CD4-positive, alpha-beta T cell treated with Interferon alpha-2 for 1 hour (primary cell): ENCODE measurements at regions not wholly inside any gene's neighbourhood (a gene's known extent, or its start where the extent isn't known, plus 50 kb on each side); places are given as distances from the start of the nearest gene placed in this dataset.
"Not testable (repeated sequence)": the region's sequence is repeated elsewhere in the genome, so short reads cannot be mapped to it uniquely, and the experiment has no call there.

Experiments
- DNase-seq, 2 donors: peaks; one replicate each; pipeline ENCODE4 v3.0.0-alpha.2; 2020 to 2022

- DNase-seq: no peak
These were observed 92.5 kb upstream of the FRMD4A start for GRCh38 chr10:14423111-14423744.

DNA sequence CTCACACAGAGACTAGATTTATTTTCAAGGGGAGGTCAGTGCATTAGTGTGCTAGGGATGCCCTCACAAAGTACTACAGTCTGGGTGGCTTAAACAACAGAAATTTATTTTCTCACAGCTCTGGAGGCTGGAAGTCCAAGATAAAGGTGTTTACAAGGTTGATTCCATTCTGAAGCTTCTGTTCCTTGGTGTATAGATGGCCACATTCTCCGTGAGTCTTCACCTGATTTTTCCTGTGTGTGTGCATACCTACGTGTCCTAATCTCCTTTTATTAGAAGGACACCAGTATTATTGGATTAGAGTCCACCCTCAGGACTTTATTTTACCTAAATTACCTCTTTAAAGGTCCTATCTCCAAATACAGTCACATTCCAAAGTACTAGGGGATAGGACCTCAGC is 91.7 kb upstream of the FRMD4A start:
- DNase-seq: no peak

DNA sequence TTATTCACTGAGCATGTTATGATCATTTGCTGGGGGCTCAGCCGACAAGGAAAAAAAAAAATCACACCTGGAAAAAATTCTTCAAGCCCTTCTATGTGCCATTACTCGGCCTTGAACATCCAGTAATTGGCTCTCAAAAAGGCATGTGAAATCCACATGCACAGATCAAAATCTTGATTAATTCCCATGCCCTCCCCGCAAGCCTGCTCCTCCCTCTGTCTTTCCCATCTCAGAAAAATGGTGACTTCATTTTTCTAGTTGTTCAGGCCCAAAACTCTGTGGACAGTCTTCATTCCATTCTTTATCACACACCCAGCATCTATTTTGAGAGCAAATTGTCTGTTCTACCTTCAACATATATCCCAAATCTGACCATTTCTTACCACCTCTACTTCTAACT is 91.2 kb upstream of the FRMD4A start:
- DNase-seq: no peak

DNA sequence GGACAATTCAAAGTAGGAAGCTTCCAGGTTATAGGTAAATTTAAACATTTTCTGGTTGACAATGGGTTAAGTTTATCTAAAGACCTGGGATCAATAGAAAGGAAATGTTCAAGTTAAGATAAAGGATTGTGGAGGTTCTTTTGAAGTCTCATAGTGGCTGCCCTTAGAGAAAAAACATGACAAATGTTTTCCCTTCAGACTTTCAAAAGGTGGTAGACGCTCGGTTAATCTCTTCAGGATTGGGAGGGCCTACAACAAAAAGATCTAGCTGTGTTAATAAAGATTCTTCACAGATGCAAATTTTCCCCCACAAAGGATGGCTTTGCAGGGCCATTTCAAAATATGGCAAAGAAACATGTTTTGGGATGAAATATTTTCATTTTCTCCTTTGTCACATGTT is 86.6 kb upstream of the FRMD4A start:
- DNase-seq: not testable (repeated sequence)

DNA sequence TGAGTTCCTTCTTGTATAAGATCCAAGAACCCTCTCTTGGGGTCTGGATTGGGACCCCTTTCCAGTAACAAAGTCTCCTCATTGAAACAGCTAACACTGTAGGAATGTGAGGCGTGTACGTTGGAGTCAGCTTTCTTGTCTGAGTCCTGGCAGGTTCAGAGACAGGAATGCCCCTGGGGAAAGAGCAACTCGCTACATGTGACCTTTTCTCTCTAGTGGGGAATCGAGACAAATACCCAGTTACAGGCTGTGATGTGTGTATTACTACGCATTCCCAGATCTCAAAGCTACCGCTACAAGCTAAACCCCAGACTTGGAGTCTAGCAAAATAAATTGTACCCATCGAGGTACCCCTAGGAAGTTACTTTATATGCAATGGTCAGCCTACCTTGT is 85.6 kb upstream of the FRMD4A start:
- no peak for DNase-seq

GRCh38 chr10:14415676-14416307 is 85.1 kb upstream of the FRMD4A start:
- no peak for DNase-seq

DNA sequence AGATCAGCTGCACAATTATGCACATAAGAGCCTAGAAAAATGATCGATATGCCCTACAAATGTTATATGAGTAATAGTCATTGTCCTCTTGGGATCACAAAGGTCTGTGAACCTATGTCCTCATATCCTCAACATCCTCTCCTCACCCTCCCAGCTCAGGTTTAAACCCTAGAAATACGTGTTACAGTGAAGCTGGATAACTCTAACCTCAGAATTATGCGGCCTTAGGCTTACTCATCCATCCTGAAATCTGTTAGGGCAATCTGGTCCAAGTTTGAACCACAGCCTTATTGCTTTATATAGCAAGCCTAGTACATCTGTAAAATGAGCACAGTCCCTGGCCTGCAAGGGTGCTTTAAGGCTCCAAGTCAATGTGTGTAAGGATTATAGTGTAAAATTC is 84.2 kb upstream of the FRMD4A start:
- DNase-seq: no peak

GRCh38 chr10:14413523-14413922 is 82.8 kb upstream of the FRMD4A start:
- no peak for DNase-seq

DNA sequence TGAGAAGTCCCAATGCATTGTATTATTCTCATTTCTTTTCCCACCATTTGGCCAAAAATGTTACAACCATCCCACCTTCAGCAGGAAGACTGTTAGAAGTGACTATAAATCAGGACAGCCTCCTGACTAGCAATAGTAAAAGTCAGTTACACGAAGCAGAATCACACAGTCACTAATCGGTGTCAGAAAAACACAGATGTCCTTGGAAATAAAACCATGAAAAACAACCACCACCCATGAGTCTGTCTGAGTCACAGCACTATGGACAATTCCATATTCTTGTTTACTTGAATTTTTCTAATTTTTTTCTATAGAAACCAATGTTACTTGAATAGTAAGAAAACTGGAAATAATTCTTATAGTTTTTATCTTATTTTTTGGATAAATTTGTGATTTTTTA is 81.9 kb upstream of the FRMD4A start:
- no peak for DNase-seq

DNA sequence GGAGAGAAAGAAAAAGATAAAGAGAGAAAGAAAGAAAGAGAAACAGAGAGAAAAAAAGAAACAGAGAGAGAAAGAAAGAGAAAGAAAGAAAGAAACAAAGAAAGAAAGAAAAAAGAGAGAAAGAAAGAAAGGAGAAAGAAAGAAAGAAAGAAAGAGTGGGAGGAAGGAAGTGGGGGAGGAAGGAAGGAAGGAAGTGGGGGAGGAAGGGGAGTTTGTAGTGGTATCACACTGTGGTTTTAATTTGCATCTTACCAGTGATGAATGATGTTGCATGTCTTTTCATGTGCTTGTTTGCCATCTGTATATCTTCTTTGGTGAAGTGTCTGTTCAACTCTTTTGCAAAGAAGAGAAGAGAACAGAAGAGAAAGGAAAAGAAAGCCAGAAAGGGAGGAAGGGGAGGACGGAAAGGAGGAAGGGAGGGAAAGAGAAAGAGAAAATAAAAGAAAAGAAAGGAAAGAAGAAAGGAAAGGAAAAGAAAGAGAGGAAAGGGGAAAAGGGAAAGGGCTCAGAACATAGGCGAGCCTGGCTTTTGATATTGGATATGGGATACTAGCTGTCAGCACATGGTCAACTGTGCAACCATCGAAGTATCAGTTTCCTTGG is 79.2 kb upstream of the FRMD4A start:
- no peak for DNase-seq

DNA sequence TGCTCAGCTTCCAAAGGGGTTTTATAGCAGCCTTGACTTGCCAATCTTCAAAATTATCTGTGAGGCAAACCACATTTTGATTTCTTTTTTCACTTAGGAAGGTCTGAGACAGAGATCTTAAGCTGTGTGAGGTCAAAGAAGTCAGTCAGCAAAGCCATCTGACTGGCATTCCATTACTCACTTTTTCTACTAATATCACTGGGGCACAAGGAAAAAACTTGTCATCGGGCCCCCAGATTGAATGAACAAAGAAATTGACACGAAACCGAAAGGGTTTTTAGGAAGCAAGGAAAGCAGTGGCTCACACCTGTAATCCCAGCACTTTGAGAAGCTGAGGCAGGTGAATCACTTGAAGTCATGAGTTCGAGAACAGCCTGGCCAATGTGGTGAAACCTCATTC is 78.5 kb upstream of the FRMD4A start:
- DNase-seq: no peak

DNA sequence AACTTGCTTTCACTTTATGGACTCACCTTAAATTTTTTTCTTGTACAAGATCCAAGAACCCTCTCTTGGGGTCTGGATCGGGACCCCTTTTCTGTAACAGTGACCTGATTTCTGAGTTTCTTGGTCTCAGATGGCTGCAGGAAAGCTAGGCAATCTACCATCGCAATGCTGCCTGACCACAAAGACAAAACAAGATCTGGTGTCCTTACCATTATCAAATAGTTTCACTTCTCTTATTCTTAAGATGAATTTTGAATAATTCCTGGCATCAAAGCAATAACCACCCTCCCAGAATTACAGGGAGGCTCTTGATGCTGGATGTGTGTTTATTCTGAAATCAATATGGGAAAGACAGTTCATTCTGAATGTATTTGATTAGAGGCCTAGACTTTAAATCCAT is 77.4 kb upstream of the FRMD4A start:
- no peak for DNase-seq

DNA sequence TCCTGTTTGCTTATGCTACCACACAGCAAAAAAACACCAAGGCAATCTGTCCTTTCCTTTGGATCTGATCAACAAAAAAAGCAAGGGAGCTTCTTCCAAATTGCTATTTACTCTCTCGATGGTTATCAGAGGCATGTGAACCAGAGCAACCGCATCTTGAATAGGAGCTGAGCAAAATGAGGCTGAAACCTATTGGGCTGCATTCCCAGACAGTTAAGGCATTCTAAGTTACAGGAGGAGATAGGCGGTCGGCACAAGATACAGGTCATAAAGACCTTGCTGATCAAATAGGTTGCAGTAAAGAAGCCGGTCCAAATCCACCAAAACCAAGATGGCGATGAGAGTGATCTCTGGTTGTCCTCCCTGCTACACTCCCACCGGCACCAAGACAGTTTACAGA is 76.8 kb upstream of the FRMD4A start:
- DNase-seq: no peak

- no peak for DNase-seq
These were observed 74.6 kb upstream of the FRMD4A start for GRCh38 chr10:14405076-14406065.

DNA sequence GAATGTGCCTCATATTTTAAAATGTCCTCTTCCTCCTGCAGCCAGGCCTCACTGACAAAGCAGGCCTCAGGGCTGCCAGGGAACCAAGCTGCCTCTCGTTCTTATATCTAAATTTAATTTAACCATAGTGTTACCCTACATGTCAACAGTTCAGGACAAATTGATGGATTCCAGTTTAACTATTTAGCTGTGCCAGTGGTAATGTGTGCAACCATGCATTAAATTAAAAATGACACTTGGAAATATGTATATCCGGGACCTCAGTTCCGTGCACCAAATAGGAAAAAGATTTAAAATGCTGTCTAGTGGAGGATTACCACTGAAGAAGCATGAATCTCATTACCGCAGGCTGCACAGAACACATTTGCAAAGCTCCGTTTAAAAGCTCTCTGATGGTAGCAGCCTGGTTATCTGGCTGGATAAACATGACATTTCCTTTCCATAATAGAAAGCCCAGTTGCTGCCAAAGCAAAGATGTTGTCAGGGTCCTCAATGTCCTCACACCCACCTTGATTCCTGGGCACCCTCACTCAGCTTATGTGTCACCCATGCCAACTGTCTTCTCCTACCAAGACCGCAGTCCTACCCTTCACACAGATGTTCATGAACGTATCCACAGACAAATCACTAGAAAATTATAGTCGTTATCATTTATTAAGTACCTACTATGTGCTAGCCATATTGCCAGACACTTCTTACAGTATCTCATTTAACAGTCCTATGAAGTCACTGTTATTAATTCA is 73.3 kb upstream of the FRMD4A start:
- DNase-seq: no peak

DNA sequence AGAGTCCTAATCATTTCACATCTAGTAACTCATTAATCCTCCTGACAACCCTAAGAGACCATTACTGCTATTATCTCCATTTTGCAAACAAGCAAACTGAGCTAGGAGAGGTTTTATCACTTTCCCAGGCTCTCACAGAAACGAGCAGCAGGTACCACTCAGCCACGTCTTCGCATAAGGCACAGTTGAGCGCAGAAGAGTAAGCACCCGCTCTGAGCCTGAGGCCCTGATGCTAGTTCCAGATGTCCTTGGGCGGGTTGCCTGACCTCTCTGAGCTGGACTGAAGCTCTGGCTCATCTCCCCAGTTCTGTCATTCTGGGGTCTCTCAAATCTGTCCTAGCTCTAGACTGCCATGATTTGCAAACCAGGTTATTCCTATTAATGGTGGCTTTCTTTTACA is 72.6 kb upstream of the FRMD4A start:
- DNase-seq: no peak

DNA sequence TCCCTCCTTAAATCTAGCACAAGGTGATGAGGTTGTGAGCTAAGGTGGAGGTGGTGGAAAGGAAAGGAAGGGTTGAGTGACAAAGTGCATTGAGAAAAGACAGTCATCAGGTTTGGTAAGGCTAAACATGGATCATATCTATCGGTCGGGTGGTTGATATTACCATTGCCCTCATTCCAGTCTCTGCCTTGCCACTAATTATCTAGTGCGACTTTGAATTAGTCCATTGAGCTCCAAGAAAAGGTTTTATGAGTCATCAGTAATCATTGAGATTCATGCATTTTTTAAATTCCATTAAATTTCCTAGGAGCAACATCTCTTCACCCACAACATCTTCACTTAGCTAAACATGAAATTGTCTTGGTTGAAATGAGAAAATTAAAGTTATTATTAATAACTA is 68.9 kb upstream of the FRMD4A start:
- DNase-seq: no peak

DNA sequence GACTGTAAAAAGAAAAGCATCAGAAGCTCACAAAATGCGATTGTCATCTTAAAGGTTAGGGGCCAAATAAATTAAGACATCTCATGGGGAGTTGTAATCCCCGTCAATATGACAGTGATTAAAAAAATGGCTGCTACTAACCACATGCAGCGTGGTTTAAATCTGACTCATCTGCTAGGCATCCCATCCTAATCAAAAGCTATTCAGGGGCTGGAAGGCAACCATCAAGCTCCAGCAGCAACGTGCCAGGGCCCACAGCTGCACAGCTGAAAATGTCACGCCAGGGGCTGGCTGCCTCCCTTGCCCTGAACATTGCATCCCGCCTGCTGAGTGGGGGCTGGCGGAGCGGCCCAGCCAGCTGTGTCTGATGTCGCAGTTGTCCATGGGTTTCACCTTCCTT is 66.3 kb upstream of the FRMD4A start:
- no peak for DNase-seq

GRCh38 chr10:14396411-14397048 is 65.8 kb upstream of the FRMD4A start:
- DNase-seq: no peak

- DNase-seq: no peak
These were observed 63.5 kb upstream of the FRMD4A start for GRCh38 chr10:14394179-14394578.

DNA sequence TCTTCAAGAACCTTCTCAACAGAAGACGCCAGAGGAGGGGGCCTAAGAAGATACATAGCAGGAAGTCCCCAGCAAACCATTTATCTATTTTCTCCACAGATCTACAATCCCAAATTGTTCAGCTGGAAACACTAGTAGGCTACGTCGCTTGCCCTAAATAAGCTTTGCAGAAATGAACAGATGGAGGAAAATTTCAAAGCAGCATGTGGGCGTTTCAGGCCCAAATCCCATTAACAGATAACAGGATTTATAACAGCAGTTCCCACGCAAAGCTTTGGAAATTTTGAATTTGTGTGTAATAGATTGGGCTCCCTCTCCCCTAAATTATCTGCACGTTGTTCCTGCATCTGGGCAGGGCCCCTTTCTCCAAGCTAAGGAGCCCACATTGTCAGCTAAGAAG is 60.6 kb upstream of the FRMD4A start:
- DNase-seq: no peak

DNA sequence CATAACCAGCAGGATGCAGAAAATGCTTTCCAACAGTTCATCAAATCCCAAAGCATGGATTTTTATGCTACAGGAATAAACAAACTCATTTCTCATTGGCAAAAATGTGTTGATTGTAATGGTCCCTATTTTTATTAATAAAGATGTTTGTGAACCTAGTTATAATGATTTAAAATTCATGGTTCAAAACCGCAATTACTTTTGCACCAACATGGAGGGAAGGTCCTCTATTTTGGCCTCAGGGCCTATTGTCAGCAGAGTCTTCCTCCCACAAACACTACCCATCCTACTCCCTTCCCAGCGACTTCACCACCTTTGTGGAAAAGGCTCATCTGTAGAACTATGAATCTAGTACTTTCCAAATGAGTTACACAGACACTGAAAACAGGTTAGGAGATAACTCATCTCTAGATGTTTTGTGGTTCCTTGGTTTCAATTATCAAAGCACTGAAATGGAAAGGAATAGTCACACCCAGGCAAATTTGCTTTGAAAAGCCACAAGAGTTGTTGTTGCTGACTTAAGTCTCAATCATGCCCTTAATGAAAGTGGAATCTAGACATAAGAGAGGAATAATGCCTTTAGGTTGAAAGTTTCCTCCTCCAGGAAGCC is 59.4 kb upstream of the FRMD4A start:
- peak in 1 of 2 donors; percentile 18 for DNase-seq
